Neural cell (in vitro differentiated cells): ENCODE measurements at regions not wholly inside any gene's neighbourhood (a gene's known extent, or its start where the extent isn't known, plus 50 kb on each side); places are given as distances from the start of the nearest gene placed in this dataset.

Source experiments
- H2AFZ ChIP-seq: fragments of 200-600, 300-800 bp; sonication (generic), shearing (Covaris generic); 2 replicates; pipeline ENCODE4 v1.6.0; 2014; ENCODE audit warnings: low read depth, mild to moderate bottlenecking, antibody characterized with exemption, low read length, moderate library complexity
- H3F3A ChIP-seq: fragments of 200-600 bp; shearing (Covaris generic); 2 replicates; pipeline ENCODE4 v1.6.1; 2016; ENCODE audit warnings: mild to moderate bottlenecking, moderate library complexity, mixed read lengths, antibody characterized with exemption, low read length; ENCODE audit not compliant: insufficient read depth, poor library complexity, severe bottlenecking
- H3K27ac ChIP-seq: fragments of 200-600, 300-800 bp; sonication (generic), shearing (Covaris generic); 2 replicates; pipeline ENCODE4 v1.5.1; 2014; ENCODE audit warnings: mild to moderate bottlenecking, low read length, moderate library complexity
- H3K27me3 ChIP-seq: fragments of 300-800, 200-600 bp; sonication (generic), shearing (Covaris generic); 2 replicates; pipeline ENCODE4 v1.6.0; 2014; ENCODE audit warnings: mild to moderate bottlenecking, low read depth, low read length, moderate library complexity; ENCODE audit not compliant: insufficient read depth
- H3K36me3 ChIP-seq: fragments of 300-800, 200-600 bp; sonication (generic), shearing (Covaris generic); 2 replicates; pipeline ENCODE4 v1.5.1; 2014; ENCODE audit warnings: mild to moderate bottlenecking, antibody characterized with exemption, low read length, moderate library complexity; ENCODE audit not compliant: insufficient read depth
- H3K4me2 ChIP-seq: fragments of 300-800, 200-600 bp; sonication (generic), shearing (Covaris generic); 2 replicates; pipeline ENCODE4 v1.6.0; 2014; ENCODE audit warnings: mild to moderate bottlenecking, low read length
- H3K4me3 ChIP-seq: fragments of 300-800, 200-600 bp; sonication (generic), shearing (Covaris generic); 2 replicates; pipeline ENCODE4 v1.5.1; 2014; ENCODE audit warnings: mild to moderate bottlenecking, low read length, moderate library complexity
- H3K79me2 ChIP-seq: fragments of 200-600 bp; shearing (Covaris generic); replicated peaks from 2 replicates; pipeline ENCODE4 v1.6.0; 2014; ENCODE audit warnings: mild to moderate bottlenecking, low read length, moderate library complexity; ENCODE audit not compliant: insufficient read depth
- H3K9ac ChIP-seq: fragments of 300-800, 200-600 bp; sonication (generic), shearing (Covaris generic); 2 replicates; pipeline ENCODE4 v1.6.1; 2016; ENCODE audit warnings: mild to moderate bottlenecking, low read length, mixed read lengths
- H3K9me2 ChIP-seq: fragments of 200-600 bp; shearing (Covaris generic); 2 replicates; pipeline ENCODE4 v1.6.1; 2016; ENCODE audit warnings: mild to moderate bottlenecking, low read length, mixed read lengths; ENCODE audit not compliant: insufficient read depth
- H3K9me3 ChIP-seq: fragments of 200-600, 300-800 bp; sonication (generic), shearing (Covaris generic); 2 replicates; pipeline ENCODE4 v1.6.1; 2016; ENCODE audit warnings: mild to moderate bottlenecking, mixed run types, low read length, moderate library complexity, mixed read lengths
- H4K20me1 ChIP-seq: fragments of 200-600 bp; shearing (Covaris generic); 2 replicates; pipeline ENCODE4 v1.6.1; 2016; ENCODE audit warnings: mild to moderate bottlenecking, mixed run types; ENCODE audit not compliant: insufficient read depth
- CTCF ChIP-seq: fragments of 450-650 bp; IDR thresholded peaks from 2 replicates; pipeline ENCODE4 v1.5.1; 2014; ENCODE audit warnings: antibody characterized with exemption, mild to moderate bottlenecking, moderate library complexity; ENCODE audit not compliant: poor library complexity, severe bottlenecking
- EP300 ChIP-seq: fragments of 450-650 bp; conservative IDR thresholded peaks from 2 replicates; pipeline ENCODE4 v1.6.1; 2014; ENCODE audit warnings: antibody characterized with exemption, mild to moderate bottlenecking, moderate library complexity; ENCODE audit not compliant: poor library complexity, severe bottlenecking
- EZH2 ChIP-seq: fragments of 200-600, 300-800 bp; shearing (Covaris generic), sonication (generic); IDR thresholded peaks from 2 replicates; pipeline ENCODE4 v1.6.1; 2014; ENCODE audit warnings: antibody characterized with exemption, low read length, borderline replicate concordance, mild to moderate bottlenecking; ENCODE audit not compliant: insufficient read depth, poor library complexity, severe bottlenecking
- MXI1 ChIP-seq: fragments of 450-650 bp; conservative IDR thresholded peaks from 2 replicates; pipeline ENCODE4 v1.6.1; 2014; ENCODE audit warnings: antibody characterized with exemption, mild to moderate bottlenecking; ENCODE audit not compliant: poor library complexity, severe bottlenecking
- POLR2AphosphoS5 ChIP-seq: IDR thresholded peaks from 2 replicates; pipeline ENCODE4 v1.6.1; 2012
- RAD21 ChIP-seq: fragments of 450-650 bp; conservative IDR thresholded peaks from 2 replicates; pipeline ENCODE4 v1.6.1; 2014; ENCODE audit warnings: antibody characterized with exemption, mild to moderate bottlenecking, moderate library complexity
- REST ChIP-seq: IDR thresholded peaks from 2 replicates; pipeline ENCODE4 v1.6.1; 2012; ENCODE audit warnings: borderline replicate concordance
- SMC3 ChIP-seq: fragments of 450-650 bp; conservative IDR thresholded peaks from 2 replicates; pipeline ENCODE4 v1.6.1; 2014; ENCODE audit warnings: antibody characterized with exemption, mild to moderate bottlenecking, moderate library complexity; ENCODE audit not compliant: poor library complexity
- TAF1 ChIP-seq: IDR thresholded peaks from 2 replicates; pipeline ENCODE4 v1.6.1; 2012; ENCODE audit warnings: low read depth

- H3K27me3 ChIP-seq, result no peaks in the 10 kb centered on the region
- H3K36me3 ChIP-seq, result no peaks in the 10 kb centered on the region
- no peak overlapping the region for H3K27ac ChIP-seq
- no peaks in the 10 kb centered on the region for H3K9me3 ChIP-seq
- H3F3A ChIP-seq, result no peaks in the 10 kb centered on the region
- H3K4me3 ChIP-seq, result no peak overlapping the region
- no peak overlapping the region for H3K9ac ChIP-seq
- TF ChIP-seq SMC3 (no peak), MXI1 (no peak), CTCF (no peak), EP300 (no peak)
- no peaks in the 10 kb centered on the region for H4K20me1 ChIP-seq
- H3K79me2 ChIP-seq, result no peaks in the 10 kb centered on the region
- H3K4me2 ChIP-seq, result no peak overlapping the region
- H3K9me2 ChIP-seq, result no peaks in the 10 kb centered on the region
- H2AFZ ChIP-seq, result no peak overlapping the region
Measured at GRCh38 chr2:212745359-212745758, 206.8 kb upstream of the ERBB4 start.

GRCh38 chr2:212737392-212738172, 199.0 kb upstream of the ERBB4 start:
- Histone ChIP-seq H3K27me3 (no peaks in the 10 kb centered on the region), H3K4me2 (peak overlapping the region; percentile 1), H3K79me2 (no peaks in the 10 kb centered on the region), H3F3A (peaks cover 14% of the 10 kb centered on the region), H3K9ac (peak overlapping the region; percentile 40), H3K9me3 (no peaks in the 10 kb centered on the region), H3K4me3 (peak overlapping the region; percentile 40), H2AFZ (peak overlapping the region; percentile 12), H4K20me1 (no peaks in the 10 kb centered on the region), H3K9me2 (no peaks in the 10 kb centered on the region), H3K36me3 (no peaks in the 10 kb centered on the region), H3K27ac (peak overlapping the region; percentile 91)
- TF ChIP-seq EZH2 (no peak), SMC3 (no peak), REST (no peak), TAF1 (no peak), RAD21 (no peak), MXI1 (no peak), EP300 (no peak), POLR2AphosphoS5 (no peak), CTCF (no peak)
